ENCODE measurements at regions not wholly inside any gene's neighbourhood (a gene's known extent, or its start where the extent isn't known, plus 50 kb on each side); places are given as distances from the start of the nearest gene placed in this dataset.
A peak's percentile ranks its signal among the peaks of the same experiment; 100 is the strongest.

DNA sequence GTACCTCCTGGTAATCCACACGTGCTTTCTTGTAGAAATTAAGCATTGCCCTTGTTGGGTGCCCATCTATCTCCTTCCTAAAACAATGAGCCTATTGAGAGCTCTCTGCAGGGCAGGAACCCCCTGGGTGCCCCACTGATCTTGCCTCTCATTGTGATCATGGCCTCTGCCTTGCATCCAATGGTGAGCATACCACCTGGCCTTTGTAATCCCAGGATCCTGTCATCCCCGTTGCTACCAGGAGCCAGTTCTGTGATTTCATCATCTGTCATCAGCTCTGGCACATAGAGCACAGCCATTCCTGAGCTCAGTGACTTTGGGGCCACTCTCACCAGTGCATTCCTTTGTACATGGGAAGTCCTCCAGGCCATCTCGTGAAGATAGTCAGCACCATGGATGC is 381.0 kb upstream of the ID2 start:
- Histone ChIP-seq H2AFZ (replicated peaks) (no peak overlapping the region), H4K20me1 (ENCODE audit: low read depth) (no peaks in the 10 kb centered on the region), H3K9me3 (ENCODE audit: low read depth) (no peaks in the 10 kb centered on the region), H3K9ac (no peak overlapping the region), H3K27me3 (no peaks in the 10 kb centered on the region), H3K4me3 (no peak overlapping the region), H3K79me2 (ENCODE audit: low read depth) (no peaks in the 10 kb centered on the region), H3K4me1 (peaks cover 8% of the 10 kb centered on the region), H3K4me2 (peak overlapping the region; percentile 12), H3F3A (ENCODE audit: low read depth) (no peaks in the 10 kb centered on the region), H3K27ac (no peak overlapping the region), H3K36me3 (no peaks in the 10 kb centered on the region)
- H3K9me3 Mint-ChIP-seq: peaks cover 8% of the 10 kb centered on the region
- no peaks in the 10 kb centered on the region for H3K36me3 Mint-ChIP-seq
- no peak overlapping the region for H3K27ac Mint-ChIP-seq
- H3K4me1 Mint-ChIP-seq: peaks cover 36% of the 10 kb centered on the region
- TF ChIP-seq EZH2 (IDR thresholded peaks at IDR 0.05) (no peak), EZH2phosphoT487 (IDR thresholded peaks at IDR 0.05) (no peak)
- TF ChIP-seq, protein P1, sequence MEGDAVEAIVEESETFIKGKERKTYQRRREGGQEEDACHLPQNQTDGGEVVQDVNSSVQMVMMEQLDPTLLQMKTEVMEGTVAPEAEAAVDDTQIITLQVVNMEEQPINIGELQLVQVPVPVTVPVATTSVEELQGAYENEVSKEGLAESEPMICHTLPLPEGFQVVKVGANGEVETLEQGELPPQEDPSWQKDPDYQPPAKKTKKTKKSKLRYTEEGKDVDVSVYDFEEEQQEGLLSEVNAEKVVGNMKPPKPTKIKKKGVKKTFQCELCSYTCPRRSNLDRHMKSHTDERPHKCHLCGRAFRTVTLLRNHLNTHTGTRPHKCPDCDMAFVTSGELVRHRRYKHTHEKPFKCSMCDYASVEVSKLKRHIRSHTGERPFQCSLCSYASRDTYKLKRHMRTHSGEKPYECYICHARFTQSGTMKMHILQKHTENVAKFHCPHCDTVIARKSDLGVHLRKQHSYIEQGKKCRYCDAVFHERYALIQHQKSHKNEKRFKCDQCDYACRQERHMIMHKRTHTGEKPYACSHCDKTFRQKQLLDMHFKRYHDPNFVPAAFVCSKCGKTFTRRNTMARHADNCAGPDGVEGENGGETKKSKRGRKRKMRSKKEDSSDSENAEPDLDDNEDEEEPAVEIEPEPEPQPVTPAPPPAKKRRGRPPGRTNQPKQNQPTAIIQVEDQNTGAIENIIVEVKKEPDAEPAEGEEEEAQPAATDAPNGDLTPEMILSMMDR (IDR thresholded peaks at IDR 0.05): no peak
- H3K27me3 Mint-ChIP-seq (ENCODE audit: insufficient read depth, low read depth): peaks cover 16% of the 10 kb centered on the region
- DNase-seq (ENCODE audit: low spot score): no peak
- H3K4me3 Mint-ChIP-seq: no peak overlapping the region

DNA sequence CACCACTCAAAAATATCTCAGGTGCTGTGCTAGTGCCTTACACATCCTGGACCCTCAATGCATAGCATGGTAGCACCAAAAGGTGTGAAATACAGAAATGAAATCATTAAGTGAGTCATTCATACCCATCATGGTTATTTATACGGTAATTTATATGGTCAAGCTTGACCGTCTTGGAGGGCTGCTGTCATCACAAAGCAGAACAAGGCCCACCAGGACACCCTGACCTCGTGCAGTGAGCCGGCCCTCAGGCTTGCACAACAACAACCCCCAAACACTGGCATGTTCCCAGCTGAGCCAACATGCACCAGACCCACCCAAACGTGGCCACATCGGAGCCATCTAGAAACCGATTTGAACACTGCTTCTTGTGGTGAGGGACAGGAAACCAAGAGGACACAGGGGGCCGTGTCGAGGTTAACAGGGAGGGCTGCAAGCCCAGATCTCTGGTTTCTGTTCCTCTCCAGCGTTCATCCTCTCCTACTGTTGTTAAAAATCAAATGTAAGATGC is 378.5 kb upstream of the ID2 start:
- H3K27me3 ChIP-seq: no peaks in the 10 kb centered on the region
- H3K9me3 ChIP-seq (ENCODE audit: low read depth): no peaks in the 10 kb centered on the region
- no peak for DNase-seq (ENCODE audit: low spot score)
- Mint-ChIP-seq H3K4me1 (peaks cover 43% of the 10 kb centered on the region), H3K9me3 (peaks cover 8% of the 10 kb centered on the region), H3K36me3 (no peaks in the 10 kb centered on the region), H3K27ac (peak overlapping the region; percentile 83), H3K4me3 (peak overlapping the region; percentile 20), H3K27me3 (ENCODE audit: insufficient read depth, low read depth) (peaks cover 18% of the 10 kb centered on the region)
- TF ChIP-seq, protein P1 (IDR thresholded peaks at IDR 0.05): no peak
- TF ChIP-seq EZH2phosphoT487 (IDR thresholded peaks at IDR 0.05): no peak
- TF ChIP-seq EZH2 (IDR thresholded peaks at IDR 0.05): no peak
- no peak overlapping the region for H3K4me2 ChIP-seq
- no peaks in the 10 kb centered on the region for H3F3A ChIP-seq (ENCODE audit: low read depth)
- H4K20me1 ChIP-seq (ENCODE audit: low read depth): no peaks in the 10 kb centered on the region
- H3K27ac ChIP-seq: no peak overlapping the region
- no peak overlapping the region for H3K4me3 ChIP-seq
- no peak overlapping the region for H2AFZ ChIP-seq (replicated peaks)
- H3K36me3 ChIP-seq: no peaks in the 10 kb centered on the region
- no peaks in the 10 kb centered on the region for H3K79me2 ChIP-seq (ENCODE audit: low read depth)
- H3K9ac ChIP-seq: no peak overlapping the region
- H3K4me1 ChIP-seq: peaks cover 8% of the 10 kb centered on the region

- TF ChIP-seq EZH2phosphoT487 (IDR thresholded peaks at IDR 0.05) (no peak), EZH2 (IDR thresholded peaks at IDR 0.05) (no peak)
- TF ChIP-seq, protein P1 (IDR thresholded peaks at IDR 0.05): no peak
- no peak overlapping the region for H3K27ac Mint-ChIP-seq
- Histone ChIP-seq H3K79me2 (ENCODE audit: low read depth) (no peaks in the 10 kb centered on the region), H3K4me1 (peaks cover 8% of the 10 kb centered on the region), H4K20me1 (ENCODE audit: low read depth) (no peaks in the 10 kb centered on the region), H3K4me3 (no peak overlapping the region), H3K27ac (no peak overlapping the region), H3F3A (ENCODE audit: low read depth) (no peaks in the 10 kb centered on the region), H3K4me2 (no peak overlapping the region), H3K36me3 (no peaks in the 10 kb centered on the region), H3K9ac (no peak overlapping the region), H3K27me3 (no peaks in the 10 kb centered on the region), H3K9me3 (ENCODE audit: low read depth) (no peaks in the 10 kb centered on the region), H2AFZ (replicated peaks) (no peak overlapping the region)
- no peak for DNase-seq (ENCODE audit: low spot score)
- peaks cover 8% of the 10 kb centered on the region for H3K9me3 Mint-ChIP-seq
- H3K36me3 Mint-ChIP-seq: no peaks in the 10 kb centered on the region
- peaks cover 46% of the 10 kb centered on the region for H3K4me1 Mint-ChIP-seq
- peaks cover 20% of the 10 kb centered on the region for H3K27me3 Mint-ChIP-seq (ENCODE audit: insufficient read depth, low read depth)
- H3K4me3 Mint-ChIP-seq: no peak overlapping the region
Observed at GRCh38 chr2:8304821-8305766, 376.8 kb upstream of the ID2 start.
